HFF-Myc (cell line): ENCODE measurements at regions not wholly inside any gene's neighbourhood (a gene's known extent, or its start where the extent isn't known, plus 50 kb on each side); places are given as distances from the start of the nearest gene placed in this dataset.

Source experiments
- DNase-seq: peaks from one replicate; pipeline ENCODE4 v3.0.0-alpha.2; 2011; ENCODE audit warnings: low read depth; ENCODE audit errors: extremely low read depth
- H3K4me3 ChIP-seq: replicated peaks from 2 replicates; pipeline ENCODE4 v1.5.1; 2011; ENCODE audit warnings: low read depth, mild to moderate bottlenecking, control low read depth, low read length
- CTCF ChIP-seq: IDR thresholded peaks from 2 replicates; pipeline ENCODE4 v1.5.1; 2012; ENCODE audit warnings: mild to moderate bottlenecking, low read depth, low read length, control low read depth; ENCODE audit errors: missing control alignments

GRCh38 chr13:70339738-70340137, 231.5 kb upstream of the KLHL1 start:
- H3K4me3 ChIP-seq, result no peak overlapping the region
- no peak for DNase-seq
- TF ChIP-seq CTCF, result no peak

DNA sequence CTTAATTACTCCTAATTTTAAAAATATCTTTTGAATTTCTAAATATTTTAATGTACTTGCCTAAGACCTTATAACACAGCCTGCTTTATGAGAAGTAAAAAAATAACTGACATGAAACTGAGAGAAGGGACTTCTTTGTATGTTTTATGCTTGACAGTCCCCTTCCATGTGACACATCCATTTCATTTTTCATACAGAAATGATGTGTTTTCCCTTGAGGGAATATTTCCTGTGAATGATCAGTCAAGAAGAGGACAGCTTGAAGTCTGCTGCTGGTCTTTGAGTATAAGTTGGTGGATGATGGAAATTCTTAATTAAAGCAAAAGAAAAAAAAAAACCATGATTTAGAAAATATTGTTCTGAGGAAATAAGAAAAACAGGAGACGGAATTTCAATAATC, 230.4 kb upstream of the KLHL1 start:
- no peak for DNase-seq
- no peak for TF ChIP-seq CTCF
- no peak overlapping the region for H3K4me3 ChIP-seq

DNA sequence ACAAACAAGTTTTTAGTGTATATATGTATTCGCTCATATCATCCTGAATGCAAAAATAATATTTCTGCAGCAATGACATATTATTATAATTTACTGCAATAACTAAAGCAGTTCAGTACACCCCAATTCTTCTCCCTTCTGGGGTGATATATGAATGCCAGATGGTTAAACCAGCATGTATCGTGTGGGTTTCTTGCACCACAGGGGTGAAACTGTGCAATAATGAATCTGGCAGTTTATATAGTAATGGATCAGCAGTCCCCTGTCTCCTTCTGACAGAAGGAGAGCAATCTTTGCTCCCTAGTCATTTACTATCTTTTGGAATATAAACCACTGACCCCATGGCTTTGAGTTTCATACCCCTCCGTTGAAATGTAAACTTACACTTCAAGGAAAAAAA, 228.6 kb upstream of the KLHL1 start:
- DNase-seq, result no peak
- H3K4me3 ChIP-seq, result no peak overlapping the region
- TF ChIP-seq CTCF, result no peak

DNA sequence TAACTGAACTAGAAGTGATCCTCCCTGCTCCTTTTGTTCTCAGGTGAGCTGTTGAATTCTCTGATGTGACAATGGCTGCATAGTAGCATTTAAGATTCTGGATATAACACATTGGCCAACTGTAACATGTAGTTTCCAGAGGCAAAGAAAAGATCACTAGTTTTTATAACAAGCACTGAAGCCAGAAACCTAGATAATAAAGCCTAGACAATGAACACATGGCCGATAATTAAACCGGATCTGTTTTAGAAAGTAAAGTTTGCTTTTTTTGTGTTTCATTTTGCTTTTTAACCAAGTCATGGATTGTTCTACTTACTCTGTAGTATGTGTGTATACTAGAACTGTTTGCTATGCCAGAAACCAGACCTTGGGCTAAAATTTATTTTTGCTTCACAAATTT, 225.5 kb upstream of the KLHL1 start:
- no peak for DNase-seq
- H3K4me3 ChIP-seq, result no peak overlapping the region
- no peak for TF ChIP-seq CTCF

GRCh38 chr13:70330697-70331361, 222.6 kb upstream of the KLHL1 start:
- DNase-seq, result no peak
- no peak for TF ChIP-seq CTCF
- H3K4me3 ChIP-seq, result no peak overlapping the region

- no peak overlapping the region for H3K4me3 ChIP-seq
- TF ChIP-seq CTCF, result no peak
- DNase-seq, result no peak
These were observed 216.3 kb upstream of the KLHL1 start for GRCh38 chr13:70324519-70324918.

GRCh38 chr13:70311191-70311590, 202.9 kb upstream of the KLHL1 start:
- no peak overlapping the region for H3K4me3 ChIP-seq
- DNase-seq, result no peak
- no peak for TF ChIP-seq CTCF
